Fibroblast of peridontal ligament (primary cell): ENCODE measurements at regions not wholly inside any gene's neighbourhood (a gene's known extent, or its start where the extent isn't known, plus 50 kb on each side); places are given as distances from the start of the nearest gene placed in this dataset.

Experiments
- DNase-seq: peaks from one replicate; pipeline ENCODE4 v3.0.0-alpha.2; 2010; ENCODE audit errors: extremely low read depth

DNA sequence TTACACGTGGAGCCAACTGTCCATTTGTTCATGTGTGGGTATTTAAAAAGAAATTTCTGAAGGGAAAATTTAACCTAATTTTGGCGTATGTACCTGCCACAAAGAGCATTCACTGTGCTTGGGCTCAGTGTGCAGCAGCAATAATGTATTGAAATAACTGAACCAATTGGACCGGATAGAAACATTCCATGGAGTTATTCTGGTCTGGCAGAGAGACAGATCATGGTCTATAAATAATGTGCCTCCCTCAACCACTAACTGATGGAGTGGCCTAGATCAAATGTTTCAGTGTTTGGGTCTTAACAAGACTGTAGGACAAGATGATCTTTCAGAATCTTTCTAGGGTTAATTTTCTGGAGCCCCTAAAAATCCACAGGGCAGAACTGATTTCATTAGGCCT is 469.7 kb downstream of the PRELID2 start:
- no peak for DNase-seq

GRCh38 chr5:145362266-145362665 is 472.9 kb downstream of the PRELID2 start:
- peak; percentile 73 for DNase-seq

DNA sequence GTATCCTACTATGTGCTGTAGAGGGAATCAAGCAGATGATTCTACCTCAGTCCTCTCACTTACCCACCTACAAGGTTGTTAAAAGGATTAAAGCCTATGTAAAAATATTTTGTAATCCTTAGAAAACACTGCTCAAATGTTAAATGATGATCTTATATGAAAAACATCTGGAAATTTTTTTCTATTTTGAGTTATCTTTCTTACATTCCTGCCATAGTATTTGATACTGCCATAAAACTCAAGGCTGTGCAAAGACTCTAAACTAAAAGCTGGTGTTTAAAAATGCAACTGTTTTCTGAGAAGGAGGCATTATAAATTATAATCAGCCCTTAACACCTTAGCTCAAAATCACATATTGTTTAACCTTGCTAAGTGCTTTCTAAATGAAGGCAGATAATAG is 474.2 kb downstream of the PRELID2 start:
- peak; percentile 41 for DNase-seq

- DNase-seq, result no peak
Observed at GRCh38 chr5:145350513-145350912, 484.6 kb downstream of the PRELID2 start.

DNA sequence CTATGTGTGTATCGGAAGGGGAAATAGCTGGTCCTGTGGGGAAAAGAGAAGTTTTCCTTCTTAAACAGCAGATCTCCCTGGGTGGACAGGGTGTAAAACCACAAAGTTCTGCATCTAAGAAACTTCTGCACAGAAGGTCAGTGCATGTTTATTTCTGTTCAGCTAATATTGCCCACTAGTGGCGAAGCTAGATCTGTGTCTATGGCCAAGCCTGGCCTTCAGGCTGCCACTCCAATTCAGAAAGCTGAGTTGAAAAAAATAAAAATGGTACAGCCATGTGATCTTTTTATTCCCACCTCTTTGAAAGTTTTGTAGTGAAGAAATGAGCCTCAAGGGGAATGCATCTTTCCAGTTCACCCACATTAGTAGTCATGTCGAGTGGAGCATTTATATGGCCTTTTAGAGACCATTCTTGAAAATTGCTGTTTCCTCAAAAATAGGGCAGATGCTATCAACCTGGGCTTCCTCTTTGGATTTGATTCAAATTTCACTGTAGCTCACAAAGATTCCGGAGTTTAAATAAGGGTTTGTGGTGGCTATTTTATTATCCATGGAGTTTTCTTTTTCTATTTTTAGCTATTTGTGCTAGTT is 488.0 kb downstream of the PRELID2 start:
- DNase-seq, result peak; percentile 78

GRCh38 chr5:145345511-145346287 is 489.4 kb downstream of the PRELID2 start:
- DNase-seq, result no peak

- DNase-seq, result no peak
Observed at GRCh38 chr5:145341842-145342241, 493.3 kb downstream of the PRELID2 start.

GRCh38 chr5:145340099-145340498 is 495.0 kb downstream of the PRELID2 start:
- no peak for DNase-seq

DNA sequence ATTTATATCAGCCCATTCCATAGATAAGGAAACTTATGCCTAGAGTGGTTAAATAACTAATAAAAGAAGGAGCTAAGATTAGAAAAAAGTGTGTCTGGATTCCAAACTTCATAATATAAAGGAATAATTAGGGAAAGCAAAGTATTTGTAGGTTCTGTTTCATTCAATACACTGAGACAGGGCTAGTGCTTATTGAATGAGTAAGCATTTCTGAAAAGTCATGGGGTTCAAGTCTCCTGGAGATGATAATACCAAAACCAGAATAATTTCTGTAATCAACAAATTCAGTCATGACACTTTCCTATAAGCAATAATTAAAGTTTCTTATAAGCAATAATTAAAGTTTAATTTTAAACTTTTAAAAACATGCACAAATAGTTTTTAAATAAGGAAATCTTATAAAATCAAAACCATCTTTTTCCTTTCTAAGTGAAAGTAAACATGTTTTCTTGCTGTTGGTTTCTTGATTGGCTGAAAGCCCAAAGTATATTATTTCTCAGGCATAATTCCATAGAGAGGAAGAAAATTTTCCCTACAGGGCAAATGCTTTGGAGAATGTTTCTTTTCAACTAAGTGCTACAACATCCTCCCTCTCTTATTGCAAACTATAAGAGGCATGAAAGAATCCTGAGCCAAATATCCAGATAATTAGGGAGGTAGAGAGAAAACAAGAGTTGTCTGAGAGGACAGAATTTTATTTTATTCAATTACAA is 510.2 kb downstream of the PRELID2 start:
- DNase-seq, result peak; percentile 70

DNA sequence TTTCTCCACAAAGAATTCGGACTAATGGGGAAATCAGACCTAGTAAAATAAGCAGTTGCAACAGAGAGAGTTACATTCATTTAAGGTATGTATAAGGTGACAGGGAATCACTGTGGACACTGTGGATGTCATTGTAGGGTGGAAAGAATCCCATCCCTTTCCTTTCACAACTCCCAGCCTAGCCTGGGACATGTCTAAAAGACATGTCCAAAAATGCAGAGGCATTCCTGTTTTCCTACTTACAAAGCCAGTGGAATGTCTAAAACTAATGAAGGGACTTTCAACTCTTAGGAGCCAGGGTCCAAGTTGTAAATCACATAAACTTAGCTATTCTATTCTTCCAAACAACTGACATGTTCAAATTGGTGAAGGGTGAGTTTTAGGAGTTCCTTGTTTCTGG is 511.0 kb downstream of the PRELID2 start:
- peak; percentile 17 for DNase-seq

DNA sequence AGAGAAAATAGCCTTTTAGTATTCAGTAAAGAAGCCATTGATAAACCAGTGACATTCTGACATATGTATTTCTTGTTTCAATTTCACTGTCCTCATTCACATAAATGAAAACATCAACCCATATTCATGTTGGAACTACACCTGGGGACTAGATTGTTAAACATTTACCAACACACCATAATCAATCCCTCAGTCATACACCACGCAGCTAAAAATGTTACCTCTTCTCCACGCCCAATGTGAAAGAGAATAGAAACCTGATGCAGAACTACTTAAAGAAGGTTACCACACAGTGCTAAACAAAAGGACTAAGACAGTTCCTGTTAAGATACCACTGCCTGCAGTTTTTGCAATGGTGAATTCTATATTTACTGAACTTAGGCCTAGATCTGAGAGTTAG is 518.9 kb downstream of the PRELID2 start:
- DNase-seq, result no peak

DNA sequence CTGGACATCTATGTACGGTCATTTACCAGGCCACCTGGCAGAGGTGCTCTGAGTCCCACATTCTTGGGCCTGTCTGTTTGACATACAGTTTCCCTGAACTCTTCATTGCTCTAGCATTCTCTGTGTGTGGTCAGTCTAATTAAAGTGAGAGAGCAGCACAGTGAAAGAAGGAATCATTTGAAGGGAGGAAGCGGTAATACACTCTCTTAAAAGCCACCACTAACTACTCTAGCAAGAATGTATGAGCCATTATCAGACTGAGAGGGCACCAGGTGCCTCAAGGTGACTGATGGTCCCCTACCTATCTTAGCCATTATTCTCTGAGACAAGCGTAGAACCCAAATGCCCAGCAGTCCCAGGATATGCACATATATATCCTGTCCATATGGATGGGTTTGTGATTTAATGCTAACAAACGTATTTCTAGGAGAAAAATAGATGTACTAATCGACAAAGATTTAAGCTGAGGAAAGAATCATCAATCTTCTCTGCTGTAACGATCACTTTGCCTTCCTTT is 527.2 kb downstream of the PRELID2 start:
- no peak for DNase-seq

DNA sequence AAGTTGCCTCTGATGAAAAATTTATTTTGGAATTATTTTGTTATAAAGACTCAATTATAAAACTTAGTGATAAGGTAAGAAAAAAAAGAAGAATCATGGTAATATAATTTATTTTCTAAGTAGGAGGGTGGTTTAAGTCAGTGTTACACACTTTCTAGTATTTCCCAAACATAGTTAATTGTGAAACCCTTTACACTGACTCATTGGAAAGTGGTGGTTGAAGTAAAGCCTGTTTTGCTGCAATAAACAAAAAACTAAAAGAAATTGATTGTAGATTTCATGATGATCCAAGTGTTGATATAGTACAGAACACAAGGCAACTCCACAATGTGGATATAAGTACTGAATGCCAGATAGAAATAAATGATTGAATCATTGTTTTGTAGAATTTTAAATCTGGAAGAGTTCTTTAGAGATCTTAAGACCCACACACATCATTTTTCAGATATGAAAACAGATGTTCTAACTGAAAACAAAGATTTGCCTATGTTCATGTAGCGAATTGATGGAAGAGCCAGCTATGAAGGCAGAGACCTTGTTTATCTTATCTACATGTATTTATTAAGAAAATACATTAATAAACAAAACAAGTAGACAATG is 539.8 kb downstream of the PRELID2 start:
- peak; percentile 13 for DNase-seq

- peak; percentile 23 for DNase-seq
Observed at GRCh38 chr5:145294331-145294730, 540.8 kb downstream of the PRELID2 start.

- DNase-seq, result no peak
Observed at GRCh38 chr5:145293716-145294115, 541.4 kb downstream of the PRELID2 start.

DNA sequence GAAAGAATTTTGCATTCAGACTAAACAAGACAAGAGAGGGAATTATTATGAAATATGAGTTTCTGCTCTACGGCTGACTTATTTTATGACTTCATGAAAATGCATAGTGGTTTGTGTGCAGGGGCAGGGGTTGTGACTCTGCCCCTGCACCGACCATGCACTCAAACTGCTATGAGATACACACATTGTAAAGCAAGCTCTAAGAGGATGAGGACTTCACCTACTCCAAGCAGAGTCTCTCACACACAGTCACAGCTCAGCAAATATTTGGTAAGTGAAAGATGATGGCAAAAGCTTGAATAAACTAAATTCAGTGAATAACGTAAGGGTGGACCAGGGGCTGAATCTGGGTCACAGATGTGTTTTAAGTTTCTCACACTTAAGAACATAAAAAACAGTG is 542.9 kb downstream of the PRELID2 start:
- DNase-seq, result no peak

GRCh38 chr5:145283141-145283810 is 551.9 kb downstream of the PRELID2 start:
- DNase-seq, result peak; percentile 19

DNA sequence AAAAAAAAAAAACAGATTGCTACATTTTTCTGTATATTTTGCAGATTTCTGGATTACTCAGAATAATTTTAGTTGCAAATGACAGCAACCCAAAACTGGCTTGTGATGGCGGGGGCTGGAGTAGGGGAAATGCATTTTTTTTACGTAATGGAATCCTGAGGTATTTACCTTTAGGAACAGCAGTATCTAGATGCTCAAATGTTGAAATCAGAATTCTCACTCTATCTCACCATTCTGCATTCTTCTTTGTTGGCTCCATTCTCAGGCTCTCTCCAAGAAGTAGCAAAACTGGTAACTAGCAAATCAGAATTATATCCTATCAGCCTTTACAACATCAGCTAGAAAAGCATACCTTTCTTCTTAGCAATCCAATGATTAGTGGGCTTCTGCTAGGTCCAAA is 554.3 kb downstream of the PRELID2 start:
- no peak for DNase-seq

- no peak for DNase-seq
Observed at GRCh38 chr5:145280214-145280613, 554.9 kb downstream of the PRELID2 start.

GRCh38 chr5:145260670-145261069 is 574.5 kb downstream of the PRELID2 start:
- no peak for DNase-seq

DNA sequence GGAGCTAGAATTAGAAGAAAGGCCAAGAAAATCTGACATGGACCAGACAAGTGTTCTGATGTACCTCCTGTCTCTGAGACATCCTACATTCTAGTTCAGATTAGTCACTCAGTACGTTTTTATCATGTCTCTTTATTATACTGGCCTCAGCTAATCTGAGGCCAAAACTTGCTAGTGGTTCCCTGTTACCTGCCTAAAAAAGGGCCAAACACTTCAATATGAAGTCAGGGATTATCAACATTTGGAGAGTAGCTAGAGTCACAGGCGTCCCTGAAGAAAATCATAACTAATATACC is 587.4 kb downstream of the PRELID2 start:
- DNase-seq, result no peak
